ENCODE measurements at regions not wholly inside any gene's neighbourhood (a gene's known extent, or its start where the extent isn't known, plus 50 kb on each side); places are given as distances from the start of the nearest gene placed in this dataset.
A peak's percentile ranks its signal among the peaks of the same experiment; 100 is the strongest.
"Not testable (repeated sequence)": the region's sequence is repeated elsewhere in the genome, so short reads cannot be mapped to it uniquely, and the experiment has no call there.

DNA sequence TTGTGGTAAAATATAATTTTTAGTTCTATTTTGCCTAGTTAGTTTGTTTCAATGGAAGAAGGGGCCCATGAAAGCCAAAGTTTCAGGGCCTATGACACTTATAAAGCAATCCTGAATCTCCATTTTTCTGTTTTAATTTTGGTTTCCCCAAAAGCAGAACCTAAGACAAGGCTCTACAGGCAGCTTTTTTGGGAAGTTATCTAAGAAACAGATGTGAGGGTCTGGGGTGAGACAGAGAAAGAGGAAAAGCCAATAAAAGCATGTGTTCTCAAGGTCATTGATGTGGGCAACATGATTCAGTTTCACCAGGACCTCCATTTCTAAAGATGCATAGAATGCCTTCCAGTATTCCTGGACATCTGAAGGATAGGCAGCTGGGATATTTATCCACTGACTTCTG, 598.5 kb downstream of the PDCD6IP start:
- DNase-seq, result no peak

DNA sequence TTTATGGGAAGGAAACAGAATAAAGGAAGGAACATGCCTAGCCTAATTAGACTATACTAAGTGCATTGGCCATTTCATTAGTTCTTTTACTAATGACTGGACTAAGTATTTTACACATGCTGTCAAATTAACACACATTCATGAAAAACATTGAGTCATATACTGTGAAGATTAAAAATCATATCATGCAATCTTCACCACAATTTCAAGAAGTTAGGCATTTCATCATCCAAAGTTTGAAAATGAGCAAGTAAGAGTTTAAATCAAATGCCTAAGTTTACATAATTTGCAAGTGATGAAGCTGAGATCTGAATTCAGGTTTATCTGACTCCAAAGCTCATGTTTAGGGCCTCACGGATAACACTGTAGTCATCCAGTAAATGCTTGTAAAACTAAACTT, 601.0 kb downstream of the PDCD6IP start:
- DNase-seq, result no peak

DNA sequence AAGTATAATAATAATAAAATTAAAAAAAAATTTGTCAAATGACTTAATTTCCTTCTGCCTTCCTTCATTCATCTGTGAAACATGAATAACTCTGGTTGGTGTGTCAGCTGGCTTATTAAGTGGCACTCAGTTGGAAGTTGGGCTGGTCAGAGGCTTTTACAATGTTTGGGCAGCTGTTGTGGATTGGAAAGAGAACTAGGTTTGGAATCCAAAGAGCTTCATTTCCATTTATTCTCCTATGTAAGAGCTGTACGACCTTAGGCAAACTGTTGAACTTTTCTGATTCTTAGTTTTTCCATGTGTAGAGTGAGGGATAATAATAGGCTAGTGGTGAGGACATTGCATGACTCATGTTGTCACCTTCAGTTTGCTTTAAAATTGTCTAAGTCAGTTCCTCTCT, 606.7 kb downstream of the PDCD6IP start:
- no peak for DNase-seq

DNA sequence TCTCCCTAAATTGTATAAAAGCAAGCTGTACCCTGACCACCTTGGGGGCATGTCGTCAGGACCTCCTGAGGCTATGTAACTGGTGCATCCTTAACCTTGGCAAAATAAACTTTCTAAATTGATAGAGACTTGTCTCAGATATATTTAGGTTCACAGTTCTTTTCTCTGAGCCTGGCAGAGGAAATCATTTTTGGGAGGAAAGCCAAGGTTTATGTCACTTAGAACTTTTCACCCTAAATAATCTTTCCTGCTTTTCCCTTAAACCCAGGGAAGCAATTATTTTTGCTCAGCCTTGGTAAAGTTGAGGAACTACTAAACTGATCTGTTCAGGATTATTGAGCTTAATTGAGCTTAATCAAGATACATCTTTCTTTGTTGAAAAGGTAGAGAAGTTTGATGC, 608.9 kb downstream of the PDCD6IP start:
- DNase-seq, result no peak

DNA sequence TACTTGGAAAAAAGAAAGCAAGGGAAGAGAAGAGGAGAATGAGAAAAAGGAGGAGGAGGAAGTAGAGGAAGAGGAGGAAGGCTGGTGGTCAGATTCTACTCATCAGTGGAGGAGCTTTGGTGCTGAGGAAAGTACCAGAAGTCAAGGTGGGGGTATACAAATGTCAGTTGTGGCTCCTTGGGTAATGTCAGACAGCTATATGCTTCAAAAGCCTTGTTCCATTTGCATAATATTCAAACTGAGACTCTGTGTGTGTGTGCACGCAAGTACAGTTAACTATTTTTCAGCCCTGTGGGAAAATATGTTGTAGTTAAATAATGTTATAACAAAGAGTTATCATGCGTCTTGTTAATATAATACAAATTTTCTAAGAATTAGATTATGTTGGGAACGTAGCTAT, 609.7 kb downstream of the PDCD6IP start:
- no peak for DNase-seq

DNA sequence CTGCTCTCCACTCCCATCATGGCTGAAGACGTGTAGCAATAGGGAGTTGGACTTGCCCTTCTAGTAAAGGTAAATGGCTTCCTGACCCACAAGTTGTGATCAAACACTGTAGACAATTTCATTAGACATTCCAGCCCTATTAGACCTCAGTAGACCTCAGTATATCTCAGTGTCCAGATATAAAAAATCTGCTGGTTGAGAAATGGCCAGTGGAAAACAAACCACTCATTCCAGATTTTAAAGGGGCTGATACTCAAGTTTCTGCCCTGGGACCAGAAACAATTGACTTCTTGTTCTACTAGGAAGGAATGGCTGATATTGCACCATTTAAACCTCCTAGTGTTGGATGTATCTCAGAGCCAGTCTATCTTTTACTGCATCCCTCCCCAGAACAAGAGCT, 613.2 kb downstream of the PDCD6IP start:
- no peak for DNase-seq

DNA sequence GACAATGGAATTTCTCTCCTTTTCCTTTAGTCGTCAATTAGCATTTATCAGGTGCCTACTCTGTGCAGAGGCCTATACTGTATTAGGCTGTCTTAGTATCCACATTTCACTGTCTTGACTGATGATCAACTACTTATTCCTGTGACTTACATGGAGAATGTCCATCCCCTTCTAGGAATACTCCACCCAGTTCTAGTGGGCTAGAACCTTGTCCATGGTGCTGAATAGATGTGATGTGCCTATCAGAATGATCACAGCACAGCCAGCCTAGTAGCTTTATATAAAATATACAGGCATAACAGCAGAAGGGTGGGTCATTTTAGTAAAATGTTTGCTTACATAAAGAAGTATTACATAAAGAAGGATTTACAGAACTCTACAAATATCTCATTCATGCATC, 621.4 kb downstream of the PDCD6IP start:
- no peak for DNase-seq

DNA sequence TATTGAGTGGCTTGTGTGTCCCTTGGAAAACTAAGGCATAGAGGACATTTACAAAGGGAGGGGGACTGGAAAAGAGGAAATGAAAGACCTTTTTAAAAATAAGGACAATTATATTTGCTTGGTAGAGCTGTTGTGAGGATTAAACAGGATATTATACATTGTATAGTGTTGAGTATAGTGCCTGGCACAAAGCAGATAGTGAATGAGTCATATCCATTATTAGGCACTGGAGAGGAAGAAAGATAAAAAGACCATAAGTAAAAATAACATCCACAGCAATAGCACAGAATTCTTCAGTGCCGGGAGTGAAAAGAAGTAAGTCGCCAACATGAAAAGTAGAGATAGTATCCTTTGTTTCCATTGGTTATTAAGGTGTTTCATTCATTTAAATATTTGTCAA, 623.3 kb downstream of the PDCD6IP start:
- no peak for DNase-seq

DNA sequence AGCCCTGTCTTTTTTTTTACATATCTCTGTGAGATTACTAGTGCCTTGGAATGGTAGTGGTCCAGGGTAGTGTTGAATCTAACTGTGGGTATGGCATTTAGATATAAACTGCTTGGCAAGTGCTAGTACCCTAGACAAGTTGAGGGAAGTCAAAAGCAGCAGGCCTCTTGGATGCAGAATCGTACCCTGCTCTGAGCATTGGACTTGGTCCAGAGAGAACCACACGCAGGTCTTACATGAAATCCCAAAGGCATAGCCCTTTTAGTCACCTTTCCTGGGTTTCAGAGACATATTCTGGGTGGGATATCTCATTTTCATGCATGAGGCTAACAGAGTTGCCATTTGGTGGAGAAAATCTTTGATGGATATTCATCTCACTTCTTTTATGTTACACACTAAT, 641.4 kb downstream of the PDCD6IP start:
- no peak for DNase-seq

DNA sequence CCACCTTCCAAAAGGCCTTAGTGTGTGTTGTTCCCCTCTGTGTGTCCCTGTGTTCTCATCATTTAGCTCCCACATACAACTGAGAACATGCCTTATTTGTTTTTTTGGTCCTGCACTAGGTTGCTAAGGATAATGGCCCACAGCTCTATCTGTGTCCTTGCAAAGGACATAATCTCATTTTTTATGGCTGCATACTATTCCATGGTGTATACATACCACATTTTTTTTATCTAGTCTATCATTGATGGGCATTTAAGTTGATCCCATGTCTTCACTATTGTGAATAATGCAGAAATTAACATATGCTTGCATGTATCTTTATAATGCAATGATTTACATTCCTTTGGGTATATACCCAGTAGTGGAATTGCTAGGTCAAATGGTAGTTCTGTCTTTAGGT, 645.7 kb downstream of the PDCD6IP start:
- DNase-seq, result no peak

DNA sequence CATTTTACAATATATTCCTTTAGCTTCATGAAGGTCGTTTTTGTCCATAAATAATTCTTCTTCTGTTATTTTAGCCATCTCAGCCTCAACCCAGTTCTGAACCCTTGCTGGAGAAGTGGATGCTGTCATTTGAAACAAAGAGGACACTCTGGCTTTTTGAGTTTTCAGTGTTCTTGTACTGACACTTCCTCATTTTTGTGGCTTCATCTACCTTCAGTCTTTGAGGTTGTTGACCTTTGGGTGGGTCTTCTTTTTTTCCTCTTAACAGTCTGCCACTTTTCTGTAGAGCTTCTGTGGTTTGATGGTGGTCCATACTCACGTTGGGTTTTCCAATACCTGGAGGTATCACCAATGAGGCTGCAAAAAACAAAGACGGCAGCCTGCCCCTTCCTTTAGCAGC, 650.9 kb downstream of the PDCD6IP start:
- DNase-seq, result no peak

DNA sequence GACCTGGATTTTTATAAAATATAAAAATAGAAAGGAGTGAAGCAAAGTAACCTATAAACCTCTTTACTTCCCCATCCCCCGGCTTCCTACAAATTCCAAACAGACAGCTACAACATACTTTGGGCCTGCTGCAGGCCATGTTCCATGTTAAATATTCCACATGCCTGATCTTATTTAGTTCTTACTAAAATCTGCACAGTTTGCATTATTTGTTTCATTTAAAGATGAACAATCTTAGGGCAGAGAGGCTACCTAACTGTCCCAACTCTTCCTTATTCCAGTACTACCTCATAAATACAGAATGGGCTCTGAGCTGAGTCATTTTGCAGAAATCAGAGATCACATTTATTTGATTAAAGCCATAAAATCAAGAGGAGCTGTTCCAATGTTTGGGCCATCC, 665.0 kb downstream of the PDCD6IP start:
- no peak for DNase-seq

DNA sequence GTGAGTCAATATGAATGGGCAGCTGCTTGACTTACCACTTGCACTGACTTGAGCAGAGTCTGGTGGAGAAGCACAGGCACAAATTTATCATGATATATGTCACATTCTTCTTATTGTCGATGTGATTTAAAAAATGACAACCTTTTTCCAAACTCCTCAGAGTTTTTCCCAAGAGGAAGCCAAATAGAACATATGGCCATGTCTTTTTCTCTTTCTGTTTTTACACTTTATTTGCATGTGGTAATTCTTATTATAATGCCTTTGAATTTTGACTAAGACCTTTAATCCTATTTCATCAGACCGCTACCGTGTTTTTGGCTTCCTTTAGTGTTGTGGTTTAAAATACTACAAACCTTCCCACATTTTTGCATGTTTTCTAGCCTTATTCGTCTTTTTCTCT, 666.2 kb downstream of the PDCD6IP start:
- DNase-seq, result no peak

DNA sequence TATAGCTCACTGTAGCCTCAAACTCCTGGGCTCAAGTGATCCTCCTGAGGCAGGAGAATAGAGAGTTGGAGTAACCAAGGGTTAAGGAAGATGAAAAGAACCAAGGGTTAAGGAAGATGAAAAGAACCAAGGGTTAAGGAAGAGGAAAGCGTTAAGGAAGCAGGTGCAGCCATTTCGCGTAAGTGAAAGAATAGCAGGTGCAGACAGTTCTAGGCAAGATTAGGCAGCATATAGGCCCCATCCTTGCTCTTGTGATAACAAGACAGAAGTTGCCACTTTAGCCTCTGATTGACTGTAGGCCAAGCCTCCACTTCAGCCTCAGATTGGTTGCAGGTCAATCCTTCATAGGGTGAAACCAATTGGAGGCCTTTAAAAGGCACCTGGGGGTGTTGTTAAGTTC, 677.4 kb downstream of the PDCD6IP start:
- no peak for DNase-seq

DNA sequence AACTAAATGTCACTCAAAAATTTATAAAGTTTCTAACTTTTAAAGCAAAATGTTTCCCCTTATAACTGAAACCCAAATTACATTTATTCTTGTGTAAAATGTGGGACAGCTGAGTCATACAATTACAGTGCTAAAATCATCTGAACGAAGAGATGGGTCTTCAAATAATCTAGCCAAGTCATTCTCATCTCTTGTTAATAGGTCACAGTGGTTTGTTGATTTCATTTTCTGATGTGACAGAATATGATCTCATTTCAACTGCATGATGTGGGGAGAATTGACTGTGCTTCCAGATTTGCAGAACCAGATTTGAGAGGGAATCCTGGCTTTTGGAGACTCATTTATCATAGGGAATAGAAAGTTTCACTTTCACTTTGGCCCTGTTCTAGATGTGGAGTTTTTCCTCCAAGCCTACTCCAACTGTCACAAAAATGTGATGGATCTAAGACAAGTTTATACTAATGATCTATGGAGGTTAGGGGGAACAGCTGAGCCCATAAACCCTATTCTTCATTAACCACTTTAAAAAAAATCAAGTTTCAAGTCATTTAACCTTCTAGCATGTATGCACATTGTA, 685.0 kb downstream of the PDCD6IP start:
- no peak for DNase-seq

DNA sequence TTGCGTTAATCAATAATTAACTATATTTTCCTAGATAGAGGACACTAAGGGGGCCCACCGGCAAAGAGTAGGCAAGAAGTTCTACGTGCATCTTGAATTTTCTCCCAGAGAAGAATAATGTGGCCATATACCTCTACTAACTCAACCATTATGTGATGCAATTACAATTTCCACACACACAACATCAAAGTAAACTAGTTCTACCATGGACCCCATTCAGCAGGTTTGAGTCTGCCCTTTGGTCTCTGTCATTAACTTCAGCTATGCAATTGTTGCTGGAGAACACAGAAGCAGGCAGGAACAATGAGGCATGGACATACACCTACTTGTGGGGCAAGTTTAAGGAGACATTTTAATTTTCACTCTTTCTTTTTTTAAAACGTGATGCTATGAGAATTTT, 705.9 kb downstream of the PDCD6IP start:
- no peak for DNase-seq

DNA sequence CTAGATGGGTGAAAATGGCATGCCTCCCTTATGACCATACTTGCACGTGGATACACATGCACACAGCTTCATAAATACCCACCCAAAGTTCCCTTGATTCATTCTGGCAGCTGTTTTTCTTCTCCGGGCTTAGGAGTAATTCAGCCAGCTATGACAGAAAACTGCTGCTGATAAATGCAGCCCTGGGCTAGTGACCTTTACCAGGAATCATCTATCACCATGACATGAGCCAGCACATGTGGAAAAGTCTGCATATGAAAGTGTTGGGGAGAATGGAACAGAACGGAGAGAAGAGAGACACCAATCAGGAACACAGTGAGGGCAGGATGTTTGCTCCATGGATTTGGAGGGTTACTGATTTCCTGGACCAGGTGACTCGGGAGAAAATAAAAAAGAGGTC, 706.3 kb downstream of the PDCD6IP start:
- DNase-seq, result peak; percentile 11

DNA sequence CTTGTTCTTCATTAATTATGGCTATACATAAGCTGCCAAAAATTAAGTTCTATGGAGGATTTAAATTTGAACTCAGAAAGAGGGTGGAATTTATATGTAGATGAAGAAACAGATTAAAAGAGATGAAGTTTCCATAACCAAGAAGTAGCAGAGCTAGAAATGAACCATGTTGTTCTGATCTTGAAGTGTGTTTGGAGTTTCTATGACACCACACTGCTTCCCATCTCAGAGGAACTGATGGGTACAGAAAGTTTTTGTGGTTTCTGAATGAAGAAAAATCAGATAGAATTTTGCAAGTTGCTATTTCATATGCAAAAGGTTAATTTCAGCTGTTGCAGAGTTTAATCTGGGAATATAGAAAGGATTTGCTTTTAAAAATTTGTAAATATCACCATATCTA, 710.3 kb downstream of the PDCD6IP start:
- no peak for DNase-seq

DNA sequence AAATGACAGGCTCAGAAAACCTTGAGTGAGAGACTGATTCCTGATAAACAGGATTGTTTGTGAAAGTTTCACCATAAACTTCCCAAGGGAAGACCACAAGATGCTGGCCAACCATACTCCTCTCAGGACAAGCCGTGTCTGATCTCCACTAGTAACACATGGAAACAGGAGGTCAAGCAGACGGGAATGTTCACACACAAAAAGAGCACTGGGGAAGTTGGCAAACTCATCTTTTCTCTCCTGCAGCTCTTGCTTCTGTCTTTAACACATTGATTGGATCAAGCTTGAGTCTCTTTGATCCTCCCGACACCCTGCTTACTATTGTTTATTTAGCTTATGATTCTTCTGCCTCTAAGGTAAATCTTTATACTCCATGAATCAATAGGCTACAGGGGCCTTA, 713.5 kb downstream of the PDCD6IP start:
- no peak for DNase-seq

DNA sequence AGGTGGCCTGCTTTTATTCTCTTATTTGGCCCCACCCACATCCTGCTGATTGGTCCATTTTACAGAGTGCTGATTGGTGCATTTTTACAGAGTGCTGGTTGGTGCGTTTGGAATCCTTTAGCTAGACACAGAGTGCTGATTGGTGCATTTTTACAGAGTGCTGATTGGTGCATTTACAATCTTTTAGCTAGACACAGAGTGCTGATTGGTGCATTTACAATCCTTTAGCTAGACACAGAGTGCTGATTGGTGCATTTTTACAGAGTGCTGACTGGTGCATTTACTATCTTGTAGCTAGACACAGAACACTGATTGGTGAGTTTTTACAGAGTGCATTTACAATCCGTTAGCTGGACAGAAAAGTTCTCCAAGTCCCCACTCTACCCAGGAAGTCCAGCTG, 720.6 kb downstream of the PDCD6IP start:
- DNase-seq, result not testable (repeated sequence)

DNA sequence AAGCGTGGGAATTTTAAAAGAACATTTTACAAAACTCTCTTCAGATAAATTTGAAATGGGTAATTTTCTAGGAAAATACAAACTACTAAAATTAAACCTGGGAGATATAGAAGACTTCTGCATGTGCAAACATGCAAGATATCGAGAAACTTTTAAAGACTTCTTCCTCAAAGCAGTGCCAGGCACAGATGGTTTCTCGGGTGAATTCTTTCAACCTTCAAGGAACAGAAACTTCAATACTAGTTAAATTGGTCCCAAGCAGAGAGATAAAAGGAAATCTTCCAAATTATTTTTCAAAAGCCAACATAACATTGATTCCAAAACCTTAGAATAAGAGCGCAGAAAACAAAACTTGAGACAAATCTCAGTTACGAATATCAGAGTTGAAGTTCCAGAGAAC, 732.7 kb downstream of the PDCD6IP start:
- no peak for DNase-seq

DNA sequence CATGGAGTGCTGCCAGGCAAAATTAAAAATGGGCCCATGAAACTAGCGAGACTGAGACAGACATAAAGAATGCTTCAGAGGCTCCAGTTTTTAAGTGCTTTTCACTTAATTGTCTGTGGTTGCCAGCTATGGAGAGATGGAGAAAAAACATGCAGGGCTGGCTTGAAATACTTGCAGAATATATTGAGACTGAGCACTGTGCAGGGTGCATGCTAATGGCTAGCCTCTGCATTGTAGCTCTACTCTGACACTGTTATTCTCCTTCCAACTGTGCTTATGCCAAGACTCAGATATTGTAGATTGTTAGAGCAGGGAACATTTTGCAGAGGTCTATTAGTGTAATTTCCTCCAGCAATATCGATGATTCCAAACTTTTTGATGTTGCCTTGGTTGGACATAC, 735.0 kb downstream of the PDCD6IP start:
- DNase-seq, result no peak

DNA sequence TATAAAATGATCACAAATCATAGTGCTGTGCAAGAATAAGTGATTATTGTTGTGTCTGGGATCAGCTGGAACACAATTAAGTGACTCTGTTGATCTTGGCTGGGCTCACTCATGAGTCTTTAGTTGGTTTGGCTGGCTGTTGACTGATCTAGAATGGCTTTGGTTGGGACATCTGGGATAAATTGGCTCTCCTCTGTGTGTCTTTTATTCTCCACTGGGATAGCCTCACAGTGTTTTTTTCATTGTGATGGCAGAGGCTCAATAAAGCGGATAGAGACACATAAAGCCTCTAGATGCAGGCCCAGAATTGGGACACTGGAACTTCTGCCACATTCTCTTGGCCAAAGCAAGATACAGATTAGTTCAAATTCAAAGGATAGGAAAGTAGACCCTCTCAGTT, 735.6 kb downstream of the PDCD6IP start:
- DNase-seq, result no peak

DNA sequence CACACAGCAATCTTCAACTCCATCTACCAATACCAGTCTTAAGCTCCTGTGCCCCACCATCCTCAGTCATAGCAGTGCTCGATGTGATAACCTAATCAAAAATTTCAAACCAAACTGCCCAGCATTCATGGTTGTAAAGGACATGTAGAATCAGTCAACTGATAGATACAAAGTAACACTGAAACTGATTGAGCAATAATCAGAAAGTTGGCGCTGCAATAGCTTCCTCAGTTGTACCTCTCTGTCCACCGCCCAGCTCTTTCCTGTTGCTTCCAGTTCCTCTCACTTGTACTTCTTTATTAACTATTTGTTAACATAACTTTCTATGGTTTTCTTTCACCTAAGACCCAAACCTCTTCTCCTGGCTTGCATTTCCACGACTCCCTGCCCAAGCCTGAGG, 745.7 kb downstream of the PDCD6IP start:
- no peak for DNase-seq

DNA sequence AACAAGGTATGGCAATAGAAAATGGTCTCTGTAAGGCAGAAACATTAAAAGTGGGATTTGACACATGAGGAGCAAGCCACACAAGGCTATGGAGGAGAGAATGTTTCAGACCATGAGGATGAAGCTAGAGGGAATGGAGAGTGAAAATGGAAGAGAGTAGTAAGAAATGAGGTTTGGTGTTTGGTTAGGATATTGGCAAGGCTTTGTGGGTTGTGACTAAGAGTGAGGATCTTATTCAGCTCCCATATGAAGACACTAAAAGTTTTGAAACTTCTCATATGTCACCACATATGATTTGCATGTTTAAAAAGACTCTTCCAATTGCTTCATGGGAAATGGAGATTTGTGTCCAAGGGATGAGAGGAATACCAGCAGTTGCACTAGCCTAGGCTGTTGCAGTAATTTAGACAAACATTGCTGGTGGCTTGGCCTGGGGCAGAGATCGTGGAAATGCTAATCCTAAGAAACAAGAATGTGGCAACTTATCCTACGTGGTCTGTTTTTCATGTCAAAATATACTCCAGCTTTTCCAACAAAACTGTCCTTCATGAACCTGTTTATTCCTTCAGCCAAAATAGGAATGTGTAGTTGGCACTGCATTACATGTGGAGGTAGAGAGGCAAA, 749.0 kb downstream of the PDCD6IP start:
- no peak for DNase-seq

DNA sequence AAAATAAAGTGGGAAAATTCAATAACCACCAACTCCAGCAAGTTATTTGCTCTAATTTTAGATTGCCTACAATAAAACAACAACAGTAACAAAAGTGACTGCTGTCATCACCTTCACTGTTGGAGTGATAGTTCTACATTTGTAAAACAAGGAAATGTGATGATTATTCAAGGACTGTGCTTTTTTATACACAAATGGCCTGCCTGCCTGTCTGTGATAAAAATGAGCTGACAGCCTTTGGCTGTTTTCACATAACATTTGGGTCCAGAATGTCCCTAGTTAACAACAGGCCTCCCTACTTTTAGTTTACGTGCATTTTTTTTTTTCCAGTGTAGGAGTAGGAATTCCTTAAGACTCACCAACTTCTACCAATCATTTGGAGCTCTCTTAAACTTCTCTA, 768.8 kb downstream of the PDCD6IP start:
- no peak for DNase-seq

Data from kidney glomerular epithelial cell (primary cell).